ENCODE measurements at regions not wholly inside any gene's neighbourhood (a gene's known extent, or its start where the extent isn't known, plus 50 kb on each side); places are given as distances from the start of the nearest gene placed in this dataset.

- intact Hi-C loops (cut with DNase I): no loop called here
- Histone ChIP-seq H3K27ac (no peak overlapping the region), H3K36me3 (no peaks in the 10 kb centered on the region), H3K4me1 (no peaks in the 10 kb centered on the region), H3K27me3 (no peaks in the 10 kb centered on the region), H3K9me3 (no peaks in the 10 kb centered on the region), H3K4me3 (no peak overlapping the region)
- TF ChIP-seq EP300 (IDR thresholded peaks at IDR 0.05): no peak
- TF ChIP-seq POLR2A (IDR thresholded peaks at IDR 0.05): no peak
- TF ChIP-seq POLR2AphosphoS5 (IDR thresholded peaks at IDR 0.05): no peak
- TF ChIP-seq, protein P1, sequence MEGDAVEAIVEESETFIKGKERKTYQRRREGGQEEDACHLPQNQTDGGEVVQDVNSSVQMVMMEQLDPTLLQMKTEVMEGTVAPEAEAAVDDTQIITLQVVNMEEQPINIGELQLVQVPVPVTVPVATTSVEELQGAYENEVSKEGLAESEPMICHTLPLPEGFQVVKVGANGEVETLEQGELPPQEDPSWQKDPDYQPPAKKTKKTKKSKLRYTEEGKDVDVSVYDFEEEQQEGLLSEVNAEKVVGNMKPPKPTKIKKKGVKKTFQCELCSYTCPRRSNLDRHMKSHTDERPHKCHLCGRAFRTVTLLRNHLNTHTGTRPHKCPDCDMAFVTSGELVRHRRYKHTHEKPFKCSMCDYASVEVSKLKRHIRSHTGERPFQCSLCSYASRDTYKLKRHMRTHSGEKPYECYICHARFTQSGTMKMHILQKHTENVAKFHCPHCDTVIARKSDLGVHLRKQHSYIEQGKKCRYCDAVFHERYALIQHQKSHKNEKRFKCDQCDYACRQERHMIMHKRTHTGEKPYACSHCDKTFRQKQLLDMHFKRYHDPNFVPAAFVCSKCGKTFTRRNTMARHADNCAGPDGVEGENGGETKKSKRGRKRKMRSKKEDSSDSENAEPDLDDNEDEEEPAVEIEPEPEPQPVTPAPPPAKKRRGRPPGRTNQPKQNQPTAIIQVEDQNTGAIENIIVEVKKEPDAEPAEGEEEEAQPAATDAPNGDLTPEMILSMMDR (IDR thresholded peaks at IDR 0.05): no peak
- DNase-seq: no peak
- WGBS, 2 donors: 39 to 69% methylated on average over 1 of the region's 1 CpG
Observed at GRCh38 chr1:222394224-222394623, 153.7 kb downstream of the HHIPL2 start.

DNA sequence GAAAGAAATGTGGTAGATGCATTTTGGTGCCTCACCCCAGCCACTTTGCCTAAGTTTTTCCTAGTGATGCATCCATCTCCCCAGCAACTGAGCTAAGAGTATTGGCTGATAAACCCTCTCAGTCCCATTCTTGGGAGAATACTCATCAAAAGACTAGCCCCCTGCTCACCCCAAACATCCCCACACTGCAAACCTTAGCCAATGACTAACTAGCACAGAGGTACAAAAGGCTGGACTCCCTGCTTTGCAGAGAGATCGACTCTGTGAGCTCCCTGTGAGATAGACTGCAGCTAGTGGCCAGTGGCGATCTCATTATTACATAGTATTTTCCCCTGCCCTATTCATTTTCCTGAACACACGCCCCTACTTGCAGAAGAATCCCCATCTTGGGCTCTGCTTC, 155.3 kb downstream of the HHIPL2 start:
- H3K4me1 ChIP-seq: no peaks in the 10 kb centered on the region
- no peaks in the 10 kb centered on the region for H3K36me3 ChIP-seq
- H3K9me3 ChIP-seq: no peaks in the 10 kb centered on the region
- no peak for TF ChIP-seq POLR2A (IDR thresholded peaks at IDR 0.05)
- no peak for TF ChIP-seq POLR2AphosphoS5 (IDR thresholded peaks at IDR 0.05)
- TF ChIP-seq, protein P1 (IDR thresholded peaks at IDR 0.05): no peak
- TF ChIP-seq EP300 (IDR thresholded peaks at IDR 0.05): no peak
- no peaks in the 10 kb centered on the region for H3K27me3 ChIP-seq
- 78 to 90% methylated on average over 3 of the region's 3 CpGs for WGBS, 2 donors
- intact Hi-C loops (cut with DNase I): no loop called here
- DNase-seq: no peak
- H3K27ac ChIP-seq: no peak overlapping the region
- no peak overlapping the region for H3K4me3 ChIP-seq

DNA sequence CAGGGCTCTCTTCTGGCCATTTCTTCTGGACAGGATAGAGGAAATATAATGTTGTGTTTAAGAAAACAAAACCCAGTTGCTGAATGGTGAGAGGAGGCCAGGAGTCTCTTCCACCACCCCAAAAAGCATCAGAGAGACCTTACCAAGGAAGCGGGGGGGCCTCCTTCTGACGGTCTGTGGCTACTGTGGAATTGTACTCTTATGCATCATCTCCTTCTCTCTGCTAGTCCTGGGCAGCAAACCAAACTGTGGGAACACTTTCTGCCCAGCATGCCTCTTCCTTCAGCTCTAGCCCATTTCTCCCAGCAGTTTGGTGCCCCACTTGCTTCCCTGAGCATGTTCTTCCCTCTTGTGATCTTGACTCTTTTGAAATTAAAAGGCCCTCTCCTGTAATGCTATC, 157.7 kb downstream of the HHIPL2 start:
- Histone ChIP-seq H3K36me3 (no peaks in the 10 kb centered on the region), H3K27me3 (no peaks in the 10 kb centered on the region), H3K27ac (no peak overlapping the region), H3K9me3 (no peaks in the 10 kb centered on the region), H3K4me3 (no peak overlapping the region), H3K4me1 (no peaks in the 10 kb centered on the region)
- 78 to 87% methylated on average over 2 of the region's 2 CpGs for whole genome bisulfite sequencing, 2 donors
- intact Hi-C loops (cut with DNase I): no loop called here
- TF ChIP-seq, protein P1 (IDR thresholded peaks at IDR 0.05): no peak
- DNase-seq: no peak

- H3K27me3 ChIP-seq: no peaks in the 10 kb centered on the region
- H3K4me3 ChIP-seq: no peak overlapping the region
- 85 to 90% methylated on average over 8 of the region's 8 CpGs for WGBS, 2 donors
- no peak for TF ChIP-seq POLR2AphosphoS5 (IDR thresholded peaks at IDR 0.05)
- TF ChIP-seq EP300 (IDR thresholded peaks at IDR 0.05): no peak
- TF ChIP-seq POLR2A (IDR thresholded peaks at IDR 0.05): no peak
- TF ChIP-seq, protein P1 (IDR thresholded peaks at IDR 0.05): no peak
- no peak for DNase-seq
- H3K4me1 ChIP-seq: no peaks in the 10 kb centered on the region
- no peaks in the 10 kb centered on the region for H3K9me3 ChIP-seq
- no peak overlapping the region for H3K27ac ChIP-seq
- intact Hi-C loops (cut with DNase I): no loop called here
- H3K36me3 ChIP-seq: no peaks in the 10 kb centered on the region
Observed at GRCh38 chr1:222387007-222387814, 160.7 kb downstream of the HHIPL2 start.

DNA sequence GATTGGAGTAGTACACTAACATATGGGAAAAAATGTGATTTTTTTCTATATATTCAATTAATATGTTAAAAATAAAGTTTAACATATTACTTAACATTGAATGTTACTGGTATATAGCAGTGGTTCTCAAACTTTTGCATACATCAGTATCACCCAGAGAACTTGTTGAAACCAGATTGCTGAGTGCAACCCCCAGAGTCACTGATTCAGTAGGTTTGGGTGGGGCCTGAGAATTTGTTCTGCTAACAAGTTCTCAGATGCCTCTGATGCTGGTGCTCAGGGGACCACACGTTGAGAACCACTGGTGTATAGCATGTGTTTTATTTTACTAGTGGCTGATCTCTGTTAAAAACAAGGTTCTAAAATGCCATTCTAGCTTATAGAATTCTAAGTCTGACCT, 161.9 kb downstream of the HHIPL2 start:
- Histone ChIP-seq H3K27ac (no peak overlapping the region), H3K27me3 (no peaks in the 10 kb centered on the region), H3K4me3 (no peak overlapping the region), H3K36me3 (no peaks in the 10 kb centered on the region), H3K9me3 (no peaks in the 10 kb centered on the region), H3K4me1 (no peaks in the 10 kb centered on the region)
- 49 to 69% methylated on average over 1 of the region's 1 CpG for WGBS, 2 donors
- no peak for TF ChIP-seq POLR2A (IDR thresholded peaks at IDR 0.05)
- TF ChIP-seq, protein P1 (IDR thresholded peaks at IDR 0.05): no peak
- TF ChIP-seq POLR2AphosphoS5 (IDR thresholded peaks at IDR 0.05): no peak
- no peak for TF ChIP-seq EP300 (IDR thresholded peaks at IDR 0.05)
- DNase-seq: no peak
- intact Hi-C loops (cut with DNase I): no loop called here

Data from sigmoid colon (tissue), 6 donors.